ENCODE measurements at regions not wholly inside any gene's neighbourhood (a gene's known extent, or its start where the extent isn't known, plus 50 kb on each side); places are given as distances from the start of the nearest gene placed in this dataset.
"Not testable (repeated sequence)": the region's sequence is repeated elsewhere in the genome, so short reads cannot be mapped to it uniquely, and the experiment has no call there.

DNA sequence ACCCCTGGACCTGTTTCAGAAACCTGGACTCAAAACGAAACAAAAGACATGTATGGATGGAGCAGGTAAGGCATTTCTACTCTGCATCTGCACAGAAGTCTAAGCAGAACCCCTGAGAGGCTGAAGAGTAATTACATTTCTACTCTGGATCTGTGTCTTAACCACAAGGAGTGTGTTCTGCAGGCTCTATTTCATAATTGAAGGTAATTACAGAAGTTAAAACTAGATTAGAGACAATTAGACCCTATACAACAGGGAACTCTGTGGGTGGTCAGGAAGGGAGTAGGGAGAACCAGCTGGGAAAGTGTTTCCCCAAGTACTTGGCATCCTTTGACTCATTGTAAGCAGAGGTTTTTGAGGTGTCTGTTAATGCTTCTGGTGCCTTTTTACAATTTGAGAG, 69.8 kb downstream of the IGSF1 start:
- peak; percentile 69 for DNase-seq

DNA sequence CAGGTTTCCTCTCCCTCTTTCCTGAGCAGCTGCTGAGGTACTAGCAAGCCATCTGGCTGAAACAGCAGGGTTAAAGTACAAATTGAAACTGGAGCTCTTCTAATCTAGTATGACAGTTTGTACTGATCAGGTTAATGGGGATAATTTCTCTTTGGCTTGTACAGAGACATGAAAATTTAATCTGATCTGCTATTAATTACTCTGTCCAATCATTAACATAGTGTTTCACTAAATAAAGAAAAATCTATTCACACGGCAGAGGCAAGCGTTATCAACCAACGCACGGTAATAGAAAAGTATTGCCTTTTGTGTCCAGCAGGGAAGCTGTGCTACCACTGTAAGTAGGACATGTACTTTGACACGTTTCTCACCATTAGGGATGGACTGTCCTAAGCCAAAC, 71.1 kb downstream of the IGSF1 start:
- DNase-seq = peak; percentile 87

DNA sequence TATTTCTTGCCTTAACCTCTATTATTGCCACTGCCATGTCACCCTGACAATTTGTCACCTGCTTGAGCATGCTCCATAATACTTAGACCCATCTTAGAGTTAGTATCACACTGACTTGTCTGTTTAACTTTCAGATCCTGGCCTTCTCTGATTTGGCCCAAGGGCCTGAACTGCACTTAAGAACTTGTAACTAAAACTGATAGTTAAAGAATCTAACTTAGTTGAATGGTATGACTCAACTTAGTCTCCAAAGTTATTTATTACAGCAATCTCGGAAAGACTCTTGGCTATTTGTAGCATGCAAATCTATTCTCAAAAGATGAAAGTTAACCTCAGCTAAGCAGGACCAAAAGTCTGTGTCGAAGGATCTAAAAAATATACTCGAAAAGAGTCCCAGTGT, 72.3 kb downstream of the IGSF1 start:
- DNase-seq = no peak

DNA sequence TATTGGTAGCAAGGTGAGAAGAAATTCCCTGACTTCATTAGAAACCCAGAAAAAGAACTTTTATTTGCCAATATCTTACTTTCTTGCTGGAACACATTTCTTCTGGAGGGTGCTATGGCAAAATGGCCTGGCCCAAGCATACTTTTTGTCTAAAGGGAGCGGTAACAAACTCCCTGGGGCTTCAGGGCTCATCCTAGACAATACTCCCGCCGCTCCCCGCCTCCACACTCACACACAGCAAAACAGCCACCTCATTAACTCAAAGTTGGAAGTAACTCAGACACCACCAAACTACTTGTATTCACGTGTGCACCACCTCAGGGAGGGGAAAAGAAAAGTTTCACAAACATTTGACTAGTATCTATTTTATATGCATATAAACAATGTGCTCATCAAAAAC, 75.7 kb downstream of the IGSF1 start:
- no peak for DNase-seq

DNA sequence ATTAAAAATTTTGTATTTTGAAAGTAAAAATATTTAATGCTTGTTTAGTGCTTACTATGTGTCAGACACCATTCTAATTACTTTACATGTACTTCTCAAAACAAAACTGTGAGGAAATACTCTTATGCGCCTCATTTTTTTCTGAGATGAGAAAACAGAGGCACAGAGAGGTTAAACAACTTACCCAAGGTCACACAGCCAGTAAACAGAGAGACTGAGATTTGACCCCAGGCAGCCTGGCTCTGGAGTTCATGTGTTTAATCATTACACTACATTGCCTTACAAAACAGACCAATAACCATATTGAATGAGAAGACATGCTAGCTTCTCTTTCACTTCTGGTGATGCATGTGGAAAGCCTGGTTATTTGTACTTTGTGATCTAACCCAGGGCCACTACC, 86.3 kb downstream of the IGSF1 start:
- no peak for DNase-seq

DNA sequence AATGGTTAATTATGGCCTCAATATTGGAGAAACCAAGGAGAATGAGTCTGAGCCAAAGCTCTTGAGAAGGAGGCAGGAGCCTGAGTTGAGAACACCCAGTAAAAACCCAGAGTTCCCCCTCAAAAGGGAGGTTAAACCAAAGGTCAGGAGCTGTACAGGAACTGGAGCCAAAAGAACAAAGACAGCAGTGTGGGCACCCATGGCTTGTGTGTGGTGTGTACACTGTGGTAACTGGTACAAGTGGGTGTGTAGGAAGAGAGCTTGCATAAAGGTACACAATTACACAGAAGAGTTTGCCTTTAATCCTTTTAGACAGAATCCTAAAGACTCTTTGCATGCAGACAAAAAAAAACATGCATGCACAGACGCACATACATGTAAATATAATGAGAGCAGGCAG, 87.1 kb downstream of the IGSF1 start:
- DNase-seq = no peak

DNA sequence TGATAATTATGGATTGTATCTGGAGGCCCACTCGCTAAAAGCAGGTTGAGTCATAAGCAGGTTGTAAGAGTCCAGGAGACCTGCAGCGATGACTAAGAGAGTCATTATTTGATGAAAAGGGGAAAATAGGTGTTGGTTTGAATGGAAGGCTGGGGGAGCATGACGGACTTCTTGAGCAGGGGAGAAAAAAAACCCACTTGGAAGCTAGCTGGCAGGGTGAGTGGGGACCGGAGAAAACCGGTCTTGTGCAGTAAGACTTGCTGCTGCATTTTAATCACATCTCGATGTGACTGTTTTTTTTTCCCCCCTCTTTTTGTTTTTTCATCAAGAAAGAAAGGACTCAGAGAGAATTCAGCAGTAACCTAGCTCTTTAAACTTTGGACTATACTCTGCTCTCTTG, 90.0 kb downstream of the IGSF1 start:
- DNase-seq = no peak

DNA sequence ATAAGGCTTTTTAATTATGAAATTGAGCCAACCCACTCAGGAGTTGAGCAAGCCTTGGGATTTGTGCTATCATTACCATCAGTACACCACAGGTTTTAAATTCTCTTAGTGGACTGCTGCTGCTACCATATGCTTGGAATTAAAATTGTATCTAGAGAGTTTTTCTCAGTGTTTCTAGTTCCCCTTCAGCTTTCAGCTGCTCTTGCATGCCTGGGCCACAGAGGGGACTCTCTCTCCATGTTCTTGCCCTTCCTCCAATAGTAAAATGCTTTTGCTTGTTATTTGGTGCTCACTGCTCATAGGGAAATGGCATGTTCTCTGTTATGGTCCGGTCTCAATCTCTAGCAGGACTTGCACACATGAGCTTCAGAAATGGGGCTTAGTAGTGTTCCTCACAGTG, 101.9 kb downstream of the IGSF1 start:
- DNase-seq = peak; percentile 60

DNA sequence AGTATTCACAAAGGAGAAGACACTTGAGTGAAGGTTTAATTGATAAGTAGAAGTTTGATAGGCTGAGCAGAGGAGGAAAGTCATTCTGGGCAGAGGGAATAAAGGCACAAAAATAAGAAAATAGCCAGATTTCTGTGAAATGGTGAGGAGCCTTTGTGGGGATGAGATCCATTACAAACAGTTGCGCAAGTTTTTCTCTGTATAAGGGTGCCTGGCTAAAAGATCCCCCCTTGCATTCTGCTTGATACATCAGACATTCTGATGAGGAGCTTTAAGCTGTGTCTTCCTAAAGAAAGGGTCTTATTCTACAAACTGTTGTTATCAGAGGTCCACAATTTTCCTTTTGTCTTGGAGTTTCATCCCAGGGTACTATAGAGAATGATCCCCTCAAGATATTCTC, 112.0 kb downstream of the ARHGAP36 start:
- no peak for DNase-seq

DNA sequence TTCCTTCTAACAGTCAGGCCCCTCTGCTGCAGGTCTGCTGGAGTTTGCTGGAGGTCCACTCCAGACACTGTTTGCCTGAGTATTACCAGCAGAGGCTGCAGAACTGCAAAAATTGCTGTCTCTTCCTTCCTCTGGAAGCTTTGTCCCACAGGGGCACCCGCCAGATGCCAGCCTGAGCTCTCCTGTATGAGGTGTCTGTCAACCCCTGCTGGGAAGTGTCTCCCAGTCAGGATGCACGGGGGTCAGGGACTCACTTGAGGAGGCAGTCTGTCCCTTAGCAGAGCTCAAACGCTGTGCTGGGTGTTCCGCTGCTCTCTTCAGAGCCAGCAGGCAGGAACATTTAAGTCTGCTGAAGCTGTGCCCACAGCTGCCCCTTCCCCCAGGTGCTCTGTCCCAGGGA, 105.5 kb downstream of the ARHGAP36 start:
- not testable (repeated sequence) for DNase-seq

DNA sequence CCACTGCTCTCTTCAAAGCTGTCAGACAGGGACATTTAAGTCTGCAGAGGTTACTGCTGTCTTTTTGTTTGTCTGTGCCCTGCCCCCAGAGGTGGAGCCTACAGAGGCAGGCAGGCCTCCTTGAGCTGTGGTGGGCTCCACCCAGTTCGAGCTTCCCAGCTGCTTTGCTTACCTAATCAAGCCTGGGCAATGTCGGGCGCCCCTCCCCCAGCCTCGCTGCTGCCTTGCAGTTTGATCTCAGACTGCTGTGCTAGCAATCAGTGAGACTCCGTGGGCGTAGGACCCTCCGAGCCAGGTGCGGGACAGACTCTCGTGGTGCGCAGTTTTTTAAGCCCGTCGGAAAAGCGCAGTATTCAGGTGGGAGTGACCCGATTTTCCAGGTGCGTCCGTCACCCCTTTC, 99.5 kb downstream of the ARHGAP36 start:
- DNase-seq = not testable (repeated sequence)

DNA sequence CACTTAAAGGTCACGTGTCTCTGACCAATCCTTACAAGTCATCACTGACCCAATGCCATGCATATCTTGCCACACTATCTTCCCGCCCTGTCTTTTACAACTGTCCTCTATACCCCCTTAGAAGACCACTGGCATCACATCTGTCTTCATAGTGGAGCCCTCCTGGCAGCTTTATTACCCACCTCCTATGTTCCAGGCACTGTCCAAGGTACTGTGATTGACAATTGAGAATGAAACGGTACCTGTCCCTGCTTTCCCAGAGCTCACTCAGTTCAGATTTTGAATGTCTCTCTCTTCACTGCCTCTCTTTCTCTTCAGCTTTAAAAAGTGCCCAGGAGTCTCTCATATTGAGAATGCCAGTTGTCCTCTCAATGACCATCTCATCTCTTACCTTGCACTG, 88.6 kb downstream of the ARHGAP36 start:
- DNase-seq = no peak

Data from NCI-H524 treated with DMSO at 0.1 percent for 48 hours (cell line).